SK-N-SH treated with all-trans-retinoic acid at 6 μM for 48 hours (cell line): ENCODE measurements at regions not wholly inside any gene's neighbourhood (a gene's known extent, or its start where the extent isn't known, plus 50 kb on each side); places are given as distances from the start of the nearest gene placed in this dataset.

ENCODE experiments used
- ARNTL ChIP-seq: fragments of 450-650 bp; formaldehyde crosslinking; IDR thresholded peaks from 2 replicates; pipeline ENCODE4 v1.5.0; 2020; ENCODE audit warnings: low read depth, mild to moderate bottlenecking, moderate library complexity, borderline replicate concordance
- BACH2 ChIP-seq: fragments of 250-450 bp; sonication (Bioruptor Pico); IDR thresholded peaks from 2 replicates; pipeline ENCODE4 v1.9.0; 2021; ENCODE audit warnings: mild to moderate bottlenecking, borderline replicate concordance
- CREB5 ChIP-seq: fragments of 250-450 bp; sonication (Bioruptor Pico); IDR thresholded peaks from 2 replicates; pipeline ENCODE4 v1.5.1; 2020; ENCODE audit warnings: low read depth, mild to moderate bottlenecking, moderate library complexity
- CSDC2 ChIP-seq: fragments of 250-450 bp; sonication (Bioruptor Pico); IDR thresholded peaks from 2 replicates; pipeline ENCODE4 v1.5.0; 2020; ENCODE audit warnings: mild to moderate bottlenecking, moderate library complexity
- GLIS3 ChIP-seq: fragments of 250-450 bp; sonication (Bioruptor Pico); IDR thresholded peaks from 2 replicates; pipeline ENCODE4 v1.5.0; 2020; ENCODE audit warnings: mild to moderate bottlenecking, moderate library complexity
- PATZ1 ChIP-seq: fragments of 250-450 bp; sonication (Bioruptor Pico); IDR thresholded peaks from 2 replicates; pipeline ENCODE4 v1.8.0; 2020; ENCODE audit warnings: mild to moderate bottlenecking, moderate library complexity, borderline replicate concordance
- PPARA ChIP-seq: fragments of 250-450 bp; sonication (Bioruptor Pico); IDR thresholded peaks from 2 replicates; pipeline ENCODE4 v1.5.0; 2020; ENCODE audit warnings: mild to moderate bottlenecking, borderline replicate concordance
- RARB ChIP-seq: fragments of 250-450 bp; sonication (Bioruptor Pico); IDR thresholded peaks from 2 replicates; pipeline ENCODE4 v1.8.0; 2021; ENCODE audit warnings: mild to moderate bottlenecking, moderate library complexity
- TOX ChIP-seq: fragments of 250-450 bp; sonication (Bioruptor Pico); IDR thresholded peaks from 2 replicates; pipeline ENCODE4 v1.8.0; 2021; ENCODE audit warnings: mild to moderate bottlenecking, moderate library complexity, borderline replicate concordance
- TSHZ2 ChIP-seq: fragments of 250-450 bp; sonication (Bioruptor Pico); IDR thresholded peaks from 2 replicates; pipeline ENCODE4 v1.5.0; 2020; ENCODE audit warnings: mild to moderate bottlenecking, moderate library complexity
- ZFP3 ChIP-seq: fragments of 250-450 bp; sonication (Bioruptor Pico); IDR thresholded peaks from 2 replicates; pipeline ENCODE4 v1.5.0; 2020; ENCODE audit warnings: mild to moderate bottlenecking, moderate library complexity
- ZFP30 ChIP-seq: fragments of 450-650 bp; formaldehyde crosslinking; IDR thresholded peaks from 2 replicates; pipeline ENCODE4 v1.5.0; 2022; ENCODE audit warnings: mild to moderate bottlenecking, moderate library complexity
- ZNF565 ChIP-seq: fragments of 450-650 bp; formaldehyde crosslinking; conservative IDR thresholded peaks from 2 replicates; pipeline ENCODE4 v1.5.0; 2020; ENCODE audit warnings: low read depth, mild to moderate bottlenecking, moderate library complexity
- ZNF8 ChIP-seq: fragments of 450-650 bp; formaldehyde crosslinking; IDR thresholded peaks from 2 replicates; pipeline ENCODE4 v1.5.0; 2020; ENCODE audit warnings: mild to moderate bottlenecking, moderate library complexity

- no peak for TF ChIP-seq ARNTL (CRISPR knock-in tag)
- TF ChIP-seq PATZ1 (CRISPR knock-in tag) = no peak
- no peak for TF ChIP-seq CREB5 (CRISPR knock-in tag)
- no peak for TF ChIP-seq RARB (CRISPR knock-in tag)
- TF ChIP-seq PPARA (CRISPR knock-in tag) = no peak
- no peak for TF ChIP-seq GLIS3
- no peak for TF ChIP-seq ZNF8 (CRISPR knock-in tag)
- TF ChIP-seq ZFP3 (CRISPR knock-in tag) = no peak
- no peak for TF ChIP-seq TSHZ2 (CRISPR knock-in tag)
- no peak for TF ChIP-seq BACH2
- TF ChIP-seq ZFP30 (CRISPR knock-in tag) = no peak
- no peak for TF ChIP-seq TOX (CRISPR knock-in tag)
- TF ChIP-seq ZNF565 (CRISPR knock-in tag) = no peak
- no peak for TF ChIP-seq CSDC2 (CRISPR knock-in tag)
Observed at GRCh38 chr15:69990566-69991421, 106.9 kb downstream of the TLE3 start.
